HG03064 (cell line): ENCODE measurements at regions not wholly inside any gene's neighbourhood (a gene's known extent, or its start where the extent isn't known, plus 50 kb on each side); places are given as distances from the start of the nearest gene placed in this dataset.

Experiments
- ATAC-seq: cut with Tn5 transposase; IDR thresholded peaks from one replicate; pipeline ENCODE4 v1.9.1; 2021; ENCODE audit warnings: low read depth; ENCODE audit not compliant: unreplicated experiment

DNA sequence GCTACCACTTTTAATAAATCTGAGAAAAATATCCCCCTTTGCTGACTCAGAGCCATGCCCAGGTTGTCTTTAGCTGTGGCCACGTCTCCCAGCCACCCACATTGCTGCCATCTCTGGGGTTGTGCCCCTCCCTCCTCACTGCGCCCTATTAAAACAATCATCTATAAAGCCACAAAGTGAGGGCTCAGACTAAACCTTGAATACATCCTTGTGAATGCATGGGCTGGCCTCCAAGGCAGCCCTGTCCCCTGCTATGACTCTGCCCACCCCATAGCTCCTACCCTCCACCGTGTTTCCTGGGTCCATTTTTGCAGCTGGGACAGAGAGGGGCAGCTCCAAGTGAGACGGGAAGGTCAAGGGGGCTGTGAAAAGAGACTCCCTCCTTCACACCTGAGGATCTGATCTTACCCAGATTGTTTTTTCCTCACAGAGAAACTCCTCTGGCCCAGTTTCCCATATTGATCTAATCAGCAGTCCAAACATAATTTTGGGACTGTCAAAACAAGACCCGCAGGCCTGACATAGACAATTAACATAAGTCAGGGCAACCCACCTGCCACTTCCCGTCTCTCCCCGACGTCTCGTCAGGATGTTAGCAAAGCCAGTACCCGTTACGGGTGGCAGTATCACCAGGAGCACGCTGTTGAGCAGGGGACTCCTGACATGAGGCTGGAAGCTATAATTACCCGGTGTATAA lies 199.0 kb downstream of the KATNAL1 start:
- no peak for ATAC-seq

DNA sequence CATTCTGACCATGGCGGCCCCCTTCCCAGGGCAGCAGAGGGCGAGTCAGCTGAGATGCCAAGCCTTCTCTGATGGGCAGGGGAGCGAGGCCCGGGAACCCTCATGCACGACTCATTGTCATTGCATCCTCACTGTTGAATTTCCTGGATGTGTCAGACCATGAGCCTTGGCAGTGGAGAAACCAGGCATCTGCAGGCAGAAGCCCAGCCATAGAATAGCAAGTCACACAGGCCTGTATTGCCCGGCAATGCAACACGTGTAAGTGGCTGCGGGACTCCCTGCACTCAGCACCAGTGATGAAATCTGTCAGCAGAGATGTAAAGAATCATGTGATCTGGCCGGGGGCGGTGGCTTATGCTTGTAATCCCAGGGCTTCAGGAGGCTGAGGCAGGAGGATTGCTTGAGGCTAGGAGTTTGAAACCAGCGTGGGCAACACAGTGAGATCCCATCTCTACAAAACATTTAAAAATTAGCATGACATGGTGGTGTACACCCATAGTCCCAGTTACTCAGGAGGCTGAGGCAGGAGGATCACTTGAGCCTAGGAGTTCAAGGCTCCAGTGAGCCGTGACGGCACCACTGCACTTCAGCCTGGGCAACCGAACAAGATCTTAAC lies 199.7 kb downstream of the KATNAL1 start:
- no peak for ATAC-seq

DNA sequence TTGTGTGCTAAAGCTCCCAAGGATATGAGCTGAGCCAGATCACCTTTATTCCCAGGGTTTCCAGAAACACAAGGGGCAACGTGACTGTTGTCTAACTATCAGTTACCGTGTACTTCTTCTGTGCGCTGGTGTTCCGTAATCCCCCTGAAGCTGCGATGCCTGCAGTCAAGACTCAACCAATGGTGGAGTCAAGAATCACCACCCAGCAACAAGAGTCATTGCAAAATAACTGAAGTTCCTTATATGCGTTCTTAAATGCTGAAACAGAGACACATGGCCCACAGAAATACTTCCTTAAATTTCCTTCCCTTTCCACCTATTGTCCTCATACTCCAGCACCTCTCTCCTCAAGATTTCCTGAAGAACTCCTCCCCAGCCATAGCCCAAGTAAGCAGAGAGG lies 200.2 kb downstream of the KATNAL1 start:
- no peak for ATAC-seq

DNA sequence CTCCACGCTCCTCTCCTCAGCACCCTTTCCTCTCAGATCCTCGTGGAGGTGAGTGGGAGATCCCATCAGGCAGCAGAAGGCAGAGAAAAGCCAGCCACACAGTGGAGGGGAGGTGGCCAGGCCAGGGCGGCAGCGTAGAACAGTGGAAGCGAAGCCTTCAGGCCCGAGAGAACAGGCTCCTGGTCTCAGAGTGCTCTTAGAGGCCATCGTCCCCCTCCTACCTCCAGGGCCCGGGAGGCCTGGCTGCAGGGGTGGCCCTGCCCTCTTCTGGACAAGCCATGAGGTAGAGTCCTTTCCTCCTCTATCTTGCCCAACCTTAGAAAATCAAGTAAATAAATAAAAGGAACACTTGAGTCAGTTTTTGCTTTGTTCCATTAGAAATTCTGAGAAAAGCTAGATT lies 202.0 kb downstream of the KATNAL1 start:
- ATAC-seq, result no peak

DNA sequence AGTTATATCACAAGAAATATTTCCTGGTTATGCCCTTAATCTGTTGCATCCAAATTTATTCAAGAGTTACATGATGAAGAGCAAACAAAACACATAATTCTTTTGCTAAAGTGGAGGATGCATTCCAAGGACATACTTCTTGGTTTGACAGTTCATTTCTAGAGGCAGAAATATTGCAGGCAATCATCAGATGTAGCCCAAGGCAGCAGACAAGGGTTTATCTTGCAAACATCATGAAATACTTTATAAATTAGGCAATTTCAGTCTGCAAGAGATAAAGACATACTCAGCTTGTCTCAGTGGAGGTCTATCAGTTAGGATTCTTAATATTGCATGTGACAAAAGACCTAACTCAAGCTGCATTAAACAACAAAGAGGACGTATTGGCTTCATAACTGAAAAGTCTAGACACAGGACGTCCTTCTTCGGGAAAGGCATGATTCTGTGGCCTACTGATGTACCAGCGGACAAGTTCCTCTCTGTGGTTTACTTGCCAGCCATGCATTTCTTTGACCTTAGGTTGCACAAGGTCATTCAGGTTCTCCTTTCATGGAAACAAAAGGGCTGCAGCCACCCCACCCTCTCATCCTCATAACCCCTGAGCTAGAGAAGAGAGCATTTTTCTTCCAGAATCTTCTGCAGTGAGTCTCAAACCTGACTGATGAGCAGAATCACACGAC lies 204.1 kb downstream of the KATNAL1 start:
- no peak for ATAC-seq

DNA sequence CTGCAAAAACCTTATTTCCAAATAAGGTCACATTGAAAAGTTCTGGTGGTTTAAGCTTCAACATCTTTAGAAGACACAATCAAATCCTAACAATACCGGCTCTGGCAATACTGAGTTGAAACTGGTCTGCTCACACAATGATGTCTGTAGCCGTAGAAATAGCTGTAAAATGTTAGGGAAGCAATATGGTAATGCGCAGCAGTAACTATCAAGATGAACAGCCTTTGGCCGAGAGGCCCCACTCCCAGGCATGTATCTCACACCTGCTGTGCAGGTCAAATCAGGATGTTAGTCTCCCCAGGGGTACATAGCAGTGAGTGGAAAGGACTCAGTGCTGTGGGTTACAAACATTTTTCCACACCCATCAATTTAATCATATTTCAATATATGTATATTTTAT lies 207.1 kb downstream of the KATNAL1 start:
- ATAC-seq, result no peak

DNA sequence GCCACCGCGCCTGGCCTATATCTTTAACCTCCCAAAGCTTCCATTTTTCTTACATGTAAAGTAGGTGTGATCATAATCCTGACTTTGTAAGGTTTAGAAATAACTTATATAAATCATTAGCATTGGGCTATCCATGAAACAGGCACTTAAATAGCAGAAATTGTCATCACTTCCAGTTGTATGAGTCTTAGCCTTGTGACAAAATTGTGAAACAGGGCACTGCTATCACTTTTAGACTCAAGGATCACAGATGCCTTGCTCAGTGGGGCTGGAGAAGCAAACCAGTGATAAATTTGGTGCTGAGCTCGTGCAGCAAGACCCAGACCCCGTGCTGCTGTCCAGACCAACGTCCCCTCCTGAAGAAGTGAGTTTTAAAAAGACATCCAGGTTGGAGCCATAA lies 209.7 kb downstream of the KATNAL1 start:
- no peak for ATAC-seq

DNA sequence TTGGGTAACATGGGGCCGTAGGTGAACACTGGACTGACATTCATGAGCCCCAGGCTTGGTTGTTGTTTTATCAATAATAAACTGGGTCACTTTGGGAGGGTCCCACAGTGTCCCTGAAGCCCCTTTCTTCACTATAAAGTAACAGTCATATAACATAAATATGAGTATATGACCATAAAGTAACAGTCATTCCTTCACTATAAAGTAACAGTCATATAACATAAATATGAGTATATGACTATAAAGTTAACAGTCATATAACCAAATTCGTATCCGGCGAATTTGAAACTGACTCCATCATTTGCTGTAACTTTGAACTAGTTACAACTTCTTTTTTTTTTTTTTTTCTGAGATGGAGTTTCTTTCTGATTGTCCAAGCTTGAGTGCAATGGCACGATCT lies 210.3 kb downstream of the KATNAL1 start:
- ATAC-seq, result no peak

DNA sequence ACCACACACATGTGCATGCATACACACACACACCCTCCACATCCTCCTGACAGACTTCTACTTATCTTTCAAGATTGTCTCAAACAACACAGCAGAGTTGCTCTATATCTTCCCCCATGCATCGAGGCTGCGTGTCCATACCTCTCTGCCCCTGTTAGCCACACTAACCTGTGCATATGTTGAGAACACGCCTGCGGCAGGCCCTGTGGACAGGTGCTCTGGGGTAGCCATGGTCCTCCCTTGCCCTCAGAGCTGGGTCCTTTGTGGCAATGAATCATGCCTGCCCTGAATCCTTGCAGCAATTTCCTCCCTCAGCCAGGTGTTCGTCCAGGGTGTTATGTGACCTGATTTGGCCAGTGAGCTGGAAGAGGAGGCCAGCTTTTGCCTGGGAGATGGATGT lies 213.3 kb downstream of the KATNAL1 start:
- no peak for ATAC-seq

DNA sequence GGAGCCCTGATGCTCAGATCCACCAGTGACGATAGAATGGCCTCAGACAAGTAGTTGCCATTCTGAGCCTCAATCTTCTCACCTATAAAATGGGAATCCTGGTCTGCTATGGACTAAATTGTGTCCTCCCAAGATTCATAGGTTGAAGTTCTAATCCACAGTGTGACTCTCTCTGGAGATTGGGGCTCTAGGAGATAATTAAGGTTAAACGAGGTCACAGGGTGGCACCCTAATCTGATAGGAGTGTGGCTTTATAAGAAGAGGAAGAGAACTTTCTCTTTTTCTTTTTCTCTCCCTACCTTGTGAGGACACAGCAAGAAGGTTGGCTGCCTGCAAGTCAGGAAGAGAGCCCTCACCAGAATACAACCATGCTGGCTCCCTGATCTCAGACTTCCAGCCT lies 214.1 kb downstream of the KATNAL1 start:
- no peak for ATAC-seq

DNA sequence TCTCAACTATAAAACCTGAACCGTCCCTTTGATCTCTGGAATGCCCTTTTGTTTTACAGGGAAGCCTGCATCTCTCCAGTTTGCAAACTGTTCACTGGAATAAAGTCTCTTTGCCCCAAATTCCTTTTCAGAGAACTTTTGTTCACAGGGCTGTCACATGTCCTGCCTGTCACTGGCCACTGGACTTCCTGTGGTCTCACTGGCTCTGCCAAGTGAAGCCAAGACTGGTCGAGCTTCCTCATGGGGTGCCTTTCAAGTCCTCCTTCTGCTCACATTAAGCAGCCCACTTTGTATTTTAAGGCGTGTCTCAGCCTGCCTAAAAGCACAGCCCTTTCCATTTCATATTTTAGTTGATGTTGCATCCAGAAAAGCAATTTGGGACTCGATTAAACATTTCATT lies 215.7 kb downstream of the KATNAL1 start:
- ATAC-seq, result no peak

DNA sequence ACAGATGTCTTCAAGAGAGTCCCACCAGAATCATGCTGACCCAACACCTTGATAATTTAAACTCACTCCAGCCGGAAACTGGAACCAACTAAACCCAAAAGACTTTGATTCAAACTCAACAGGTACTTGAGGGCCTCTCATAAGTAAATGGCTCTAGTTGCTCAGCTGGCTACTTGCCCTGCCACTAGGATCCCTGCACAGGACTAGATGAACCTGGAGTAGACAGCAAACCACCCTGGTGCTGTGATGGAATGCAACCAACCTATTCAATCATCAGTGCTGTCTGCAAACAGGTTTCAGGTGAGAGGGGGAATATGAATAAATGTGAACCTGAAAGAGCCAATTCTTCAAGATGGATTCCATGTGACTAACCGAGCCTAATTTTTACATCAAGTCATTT lies 216.3 kb downstream of the KATNAL1 start:
- no peak for ATAC-seq

DNA sequence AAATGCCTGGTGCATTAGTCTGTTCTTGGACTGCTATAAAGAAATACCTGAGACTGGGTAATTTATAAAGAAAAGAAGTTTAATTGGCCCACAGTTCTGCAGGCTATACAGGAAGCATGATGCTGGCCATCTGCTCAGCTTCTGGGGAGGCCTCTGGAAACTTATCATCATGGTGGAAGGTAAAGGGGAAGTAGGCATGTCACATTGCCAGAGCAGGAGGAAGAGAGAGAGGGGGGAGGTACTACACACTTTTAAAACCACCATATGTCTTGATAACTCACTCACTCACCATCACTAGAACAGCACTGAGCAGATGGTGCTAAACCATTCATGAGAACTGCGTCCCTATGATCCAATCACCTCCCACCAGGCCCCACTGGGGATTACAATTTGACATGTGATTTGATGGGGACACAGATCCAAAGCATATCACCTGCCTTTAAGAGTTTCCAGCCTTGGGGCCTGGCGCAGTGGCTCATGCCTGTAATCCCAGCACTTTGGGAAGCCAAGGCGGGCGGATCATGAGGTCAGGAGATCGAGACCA lies 219.0 kb downstream of the KATNAL1 start:
- no peak for ATAC-seq

DNA sequence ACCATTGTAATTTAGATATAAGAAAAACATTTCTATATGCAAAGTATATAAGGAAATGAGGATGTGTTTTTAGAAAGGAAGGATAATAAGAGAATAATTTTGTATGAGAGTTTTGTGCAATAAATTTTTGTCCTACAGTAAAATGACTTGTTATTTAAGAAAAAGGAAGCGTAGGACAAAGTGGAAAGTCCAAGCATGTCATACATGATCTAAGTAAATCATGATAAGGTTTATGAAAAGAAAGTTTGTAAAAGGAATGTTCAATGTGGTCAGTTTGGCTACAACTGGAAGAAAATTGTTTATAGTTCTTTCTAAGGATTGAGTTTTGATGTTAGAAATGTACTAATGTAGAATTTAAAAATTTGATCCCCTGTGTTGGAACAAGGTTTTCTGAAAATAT lies 222.3 kb downstream of the KATNAL1 start:
- ATAC-seq, result no peak

DNA sequence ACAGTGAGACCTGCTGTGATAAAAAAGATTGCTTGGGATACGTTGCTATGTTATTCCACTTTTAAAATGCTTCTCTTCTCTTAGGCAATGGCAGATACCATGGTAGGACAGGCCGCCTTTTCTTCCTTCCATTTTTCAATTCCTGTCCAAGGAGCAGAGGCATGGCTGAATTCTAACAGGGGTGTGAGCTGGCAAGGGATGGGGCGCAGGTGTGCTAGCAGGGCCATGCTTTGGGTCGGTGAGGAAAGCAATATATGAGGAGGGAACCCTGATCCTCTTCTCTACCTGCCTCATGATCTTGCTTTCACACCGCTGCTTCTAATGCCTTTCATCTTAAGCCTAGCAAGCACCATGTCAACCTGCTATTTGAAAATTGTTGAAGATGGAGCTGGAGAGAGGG lies 225.0 kb downstream of the KATNAL1 start:
- no peak for ATAC-seq

DNA sequence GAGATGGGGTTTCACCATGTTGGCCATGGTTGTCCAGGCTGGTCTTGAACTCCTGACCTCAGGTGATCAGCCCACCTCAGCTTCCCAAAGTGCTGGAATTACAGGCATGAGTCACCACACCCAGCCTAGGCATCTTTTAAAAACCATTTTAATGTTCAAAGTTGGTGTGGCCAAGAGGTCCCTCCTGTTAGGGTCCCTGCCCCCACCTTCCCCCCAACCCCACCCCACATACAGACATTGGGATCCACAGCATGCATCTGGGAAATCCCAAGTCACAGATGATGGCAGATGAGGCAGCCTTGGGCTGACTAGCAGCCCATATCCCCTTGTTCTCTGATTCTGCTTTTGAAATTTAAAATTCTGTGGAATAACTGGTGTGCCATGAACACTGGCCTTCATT lies 226.0 kb downstream of the KATNAL1 start:
- no peak for ATAC-seq

DNA sequence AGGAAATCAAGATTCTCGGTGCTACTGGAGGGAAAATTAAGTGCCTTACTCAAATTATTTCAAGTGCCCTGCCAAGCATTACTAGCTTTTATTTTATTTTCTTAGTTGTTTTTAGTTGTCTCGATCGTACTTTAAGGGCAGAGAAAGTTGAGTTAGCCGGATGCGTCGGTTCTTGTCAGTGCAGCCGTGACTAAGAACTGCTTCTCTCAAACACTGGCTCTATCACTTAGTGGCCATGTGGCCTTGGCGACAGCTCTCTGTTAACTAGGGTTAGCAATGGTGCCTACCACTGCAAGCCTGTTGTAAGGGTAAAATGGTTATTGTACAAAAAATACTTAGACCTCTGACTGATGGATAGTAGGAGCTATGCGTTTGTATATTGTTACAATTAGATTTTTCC lies 227.8 kb downstream of the KATNAL1 start:
- no peak for ATAC-seq

DNA sequence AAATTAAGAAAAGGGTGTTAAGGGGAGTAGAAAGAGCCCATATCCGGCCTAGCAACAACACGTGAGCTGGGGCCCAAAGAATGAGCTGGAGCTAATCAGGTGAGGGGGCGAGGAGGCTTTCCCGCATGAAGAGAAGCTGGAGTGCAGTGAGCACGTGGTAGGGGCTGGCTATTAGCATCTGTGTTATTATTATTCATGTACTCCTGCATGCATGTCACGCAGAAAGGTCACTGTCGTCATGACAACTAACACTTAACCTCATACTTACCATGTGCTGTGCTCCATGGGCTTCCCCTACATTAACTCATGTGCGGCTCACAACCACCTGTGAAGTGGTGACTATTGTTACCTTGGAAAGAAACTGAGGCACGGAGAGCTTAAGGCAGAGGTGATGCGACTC lies 227.6 kb upstream of the UBL3 start:
- no peak for ATAC-seq

DNA sequence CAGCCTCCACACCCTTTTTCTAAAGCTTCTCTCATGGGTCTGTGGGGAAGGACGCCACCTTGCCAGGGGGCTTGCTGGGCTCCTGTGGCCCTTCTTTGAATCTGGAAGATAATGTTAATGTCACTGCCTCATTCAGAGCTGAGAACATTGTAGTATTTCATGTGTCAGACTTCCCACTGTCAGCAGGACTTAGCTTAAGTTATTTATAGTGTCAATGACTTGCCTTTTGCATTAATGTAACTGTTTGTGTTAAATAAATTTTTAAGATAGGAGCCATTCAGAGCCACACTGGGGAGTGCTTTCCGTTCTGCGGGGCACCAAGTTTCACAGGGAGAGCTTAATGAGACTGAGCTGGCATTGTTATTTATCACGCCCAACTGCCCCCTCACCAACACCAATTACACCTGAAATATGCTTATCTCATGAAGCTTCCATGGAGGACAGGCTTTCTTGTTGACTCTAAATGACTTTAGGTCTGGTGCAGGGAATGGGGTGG lies 226.9 kb upstream of the UBL3 start:
- ATAC-seq, result no peak

DNA sequence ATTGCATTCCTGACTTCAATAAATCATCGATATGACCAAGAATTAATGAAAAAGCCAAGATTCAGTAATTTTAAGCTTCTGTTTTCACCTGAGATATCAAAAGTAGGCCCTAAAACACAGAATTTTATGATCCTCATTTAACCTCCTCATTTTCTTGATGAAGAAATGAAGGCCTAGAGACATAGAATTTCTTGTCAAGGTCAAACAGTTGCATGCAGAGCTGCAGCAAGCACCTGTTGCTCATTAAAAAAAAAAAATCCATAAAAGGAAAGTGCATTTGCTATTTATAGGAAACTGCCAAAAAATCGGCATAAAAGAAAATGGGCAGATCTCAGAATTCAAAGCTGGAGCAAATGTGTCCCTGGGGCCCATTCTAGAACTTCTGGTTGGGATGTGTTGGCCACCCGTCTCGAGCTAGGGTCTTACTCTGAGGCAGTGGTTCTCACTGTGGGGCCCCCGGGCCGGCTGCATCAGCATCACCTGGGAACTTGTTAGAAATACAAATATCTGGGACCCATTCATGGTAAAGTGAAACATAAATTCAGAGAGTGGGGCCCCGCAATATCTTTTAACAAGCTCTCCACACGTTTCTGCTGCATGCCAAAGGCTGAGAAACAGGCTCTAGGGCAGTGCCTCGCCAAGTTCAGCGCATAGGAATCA lies 224.7 kb upstream of the UBL3 start:
- no peak for ATAC-seq

DNA sequence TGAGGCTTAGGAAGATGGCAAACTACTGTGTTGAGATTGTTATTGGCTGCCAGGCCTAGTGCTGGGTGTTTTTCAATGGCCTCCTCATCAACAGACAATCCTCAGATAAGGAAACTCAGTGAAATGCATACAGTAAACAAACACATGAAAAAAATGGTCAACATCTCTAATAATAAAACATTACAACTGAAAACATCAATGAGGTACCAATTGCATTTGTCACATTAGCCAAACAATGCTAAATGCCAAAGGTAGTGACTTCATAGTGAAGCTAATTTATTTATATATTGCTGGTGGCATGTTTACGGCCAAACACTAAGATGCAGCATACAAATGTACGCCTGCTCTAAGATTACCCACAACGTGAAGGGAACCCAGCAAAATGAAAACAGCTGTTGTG lies 224.0 kb upstream of the UBL3 start:
- no peak for ATAC-seq
